ENCODE measurements at regions not wholly inside any gene's neighbourhood (a gene's known extent, or its start where the extent isn't known, plus 50 kb on each side); places are given as distances from the start of the nearest gene placed in this dataset.

DNA sequence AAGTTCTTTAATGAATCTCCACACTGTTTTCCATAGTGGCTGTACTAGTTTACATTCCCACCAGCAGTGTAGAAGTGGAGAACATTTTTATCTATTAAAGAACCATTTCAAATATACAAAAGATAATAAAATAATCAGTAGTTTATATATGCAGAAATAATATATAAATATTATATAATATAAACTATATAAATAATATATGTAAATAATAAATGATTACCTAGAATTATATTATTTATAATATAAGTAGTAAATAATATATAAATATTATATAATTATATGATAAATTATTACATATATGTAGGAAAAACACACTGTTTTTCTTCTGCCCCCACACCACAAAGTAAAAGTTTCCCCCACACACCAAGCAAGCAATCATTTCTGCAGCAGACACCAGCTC, 83.5 kb upstream of the NEUROD6 start:
- TF ChIP-seq, protein P1, sequence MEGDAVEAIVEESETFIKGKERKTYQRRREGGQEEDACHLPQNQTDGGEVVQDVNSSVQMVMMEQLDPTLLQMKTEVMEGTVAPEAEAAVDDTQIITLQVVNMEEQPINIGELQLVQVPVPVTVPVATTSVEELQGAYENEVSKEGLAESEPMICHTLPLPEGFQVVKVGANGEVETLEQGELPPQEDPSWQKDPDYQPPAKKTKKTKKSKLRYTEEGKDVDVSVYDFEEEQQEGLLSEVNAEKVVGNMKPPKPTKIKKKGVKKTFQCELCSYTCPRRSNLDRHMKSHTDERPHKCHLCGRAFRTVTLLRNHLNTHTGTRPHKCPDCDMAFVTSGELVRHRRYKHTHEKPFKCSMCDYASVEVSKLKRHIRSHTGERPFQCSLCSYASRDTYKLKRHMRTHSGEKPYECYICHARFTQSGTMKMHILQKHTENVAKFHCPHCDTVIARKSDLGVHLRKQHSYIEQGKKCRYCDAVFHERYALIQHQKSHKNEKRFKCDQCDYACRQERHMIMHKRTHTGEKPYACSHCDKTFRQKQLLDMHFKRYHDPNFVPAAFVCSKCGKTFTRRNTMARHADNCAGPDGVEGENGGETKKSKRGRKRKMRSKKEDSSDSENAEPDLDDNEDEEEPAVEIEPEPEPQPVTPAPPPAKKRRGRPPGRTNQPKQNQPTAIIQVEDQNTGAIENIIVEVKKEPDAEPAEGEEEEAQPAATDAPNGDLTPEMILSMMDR (conservative IDR thresholded peaks at IDR 0.05 in 1 of 2, IDR thresholded peaks at IDR 0.05 in 1 of 2; ENCODE audit: extremely low read depth in 1 of 2, insufficient read depth in 1 of 2, low read depth in 1 of 2, low read length in 2 of 2), result no peak
- TF ChIP-seq EZH2 (IDR thresholded peaks at IDR 0.05; ENCODE audit: borderline replicate concordance, low read length), result no peak

All from mammary epithelial cell (primary cell).